ENCODE measurements at regions not wholly inside any gene's neighbourhood (a gene's known extent, or its start where the extent isn't known, plus 50 kb on each side); places are given as distances from the start of the nearest gene placed in this dataset.

- intact Hi-C loops (cut with DNase I): no loop called here
- Histone ChIP-seq H3K4me3 (no peak overlapping the region), H3K27me3 (no peaks in the 10 kb centered on the region), H3K36me3 (no peaks in the 10 kb centered on the region), H3K9me3 (no peaks in the 10 kb centered on the region), H3K4me1 (no peaks in the 10 kb centered on the region), H3K27ac (replicated peaks in 1 of 4) (no peak overlapping the region)
- 54% methylated on average over 1 of the region's 1 CpG for WGBS
- TF ChIP-seq POLR2AphosphoS5 (IDR thresholded peaks at IDR 0.05) (no peak), EP300 (IDR thresholded peaks at IDR 0.05) (no peak), POLR2A (IDR thresholded peaks at IDR 0.05; ENCODE audit: low read depth) (no peak), CTCF (IDR thresholded peaks at IDR 0.05) (no peak)
- DNase-seq (ENCODE audit: extremely low spot score): no peak
These were observed 485.5 kb downstream of the PRR32 start for GRCh38 chrX:127305013-127305412.

GRCh38 chrX:127306262-127306661 is 486.7 kb downstream of the PRR32 start:
- H3K27me3 ChIP-seq: no peaks in the 10 kb centered on the region
- DNase-seq (ENCODE audit: extremely low spot score): no peak
- no peaks in the 10 kb centered on the region for H3K9me3 ChIP-seq
- no peaks in the 10 kb centered on the region for H3K4me1 ChIP-seq
- intact Hi-C loops (cut with DNase I): no loop called here
- 82% methylated on average over 5 of the region's 7 CpGs for WGBS
- no peak overlapping the region for H3K4me3 ChIP-seq
- H3K27ac ChIP-seq (replicated peaks in 1 of 4): no peak overlapping the region
- TF ChIP-seq POLR2A (IDR thresholded peaks at IDR 0.05; ENCODE audit: low read depth) (no peak), POLR2AphosphoS5 (IDR thresholded peaks at IDR 0.05) (no peak)
- H3K36me3 ChIP-seq: no peaks in the 10 kb centered on the region

- intact Hi-C loops (cut with DNase I): no loop called here
- 55% methylated on average over 1 of the region's 1 CpG for WGBS
- H3K36me3 ChIP-seq: no peaks in the 10 kb centered on the region
- DNase-seq (ENCODE audit: extremely low spot score): no peak
- TF ChIP-seq EP300 (IDR thresholded peaks at IDR 0.05) (no peak), CTCF (IDR thresholded peaks at IDR 0.05) (no peak), POLR2A (IDR thresholded peaks at IDR 0.05; ENCODE audit: low read depth) (no peak)
- no peaks in the 10 kb centered on the region for H3K4me1 ChIP-seq
- H3K9me3 ChIP-seq: no peaks in the 10 kb centered on the region
- no peaks in the 10 kb centered on the region for H3K27me3 ChIP-seq
- no peak overlapping the region for H3K4me3 ChIP-seq
- H3K27ac ChIP-seq (replicated peaks in 1 of 4): no peak overlapping the region
These were observed 494.1 kb downstream of the PRR32 start for GRCh38 chrX:127313635-127314034.

GRCh38 chrX:127317159-127317558 is 497.6 kb downstream of the PRR32 start:
- Histone ChIP-seq H3K4me1 (no peaks in the 10 kb centered on the region), H3K36me3 (no peaks in the 10 kb centered on the region), H3K9me3 (no peaks in the 10 kb centered on the region), H3K27me3 (no peaks in the 10 kb centered on the region), H3K27ac (replicated peaks in 1 of 4) (no peak overlapping the region), H3K4me3 (no peak overlapping the region)
- DNase-seq (ENCODE audit: extremely low spot score): no peak
- TF ChIP-seq EP300 (IDR thresholded peaks at IDR 0.05) (no peak), CTCF (IDR thresholded peaks at IDR 0.05) (no peak), POLR2A (IDR thresholded peaks at IDR 0.05; ENCODE audit: low read depth) (no peak), POLR2AphosphoS5 (IDR thresholded peaks at IDR 0.05) (no peak)
- intact Hi-C loops (cut with DNase I): no loop called here
- 52% methylated on average over 2 of the region's 2 CpGs for WGBS

- H3K4me1 ChIP-seq: no peaks in the 10 kb centered on the region
- H3K36me3 ChIP-seq: no peaks in the 10 kb centered on the region
- DNase-seq (ENCODE audit: extremely low spot score): no peak
- H3K27me3 ChIP-seq: no peaks in the 10 kb centered on the region
- no peak overlapping the region for H3K4me3 ChIP-seq
- no peak for TF ChIP-seq POLR2AphosphoS5 (IDR thresholded peaks at IDR 0.05)
- no peak for TF ChIP-seq EP300 (IDR thresholded peaks at IDR 0.05)
- TF ChIP-seq CTCF (IDR thresholded peaks at IDR 0.05): no peak
- no peak for TF ChIP-seq POLR2A (IDR thresholded peaks at IDR 0.05; ENCODE audit: low read depth)
- no peak overlapping the region for H3K27ac ChIP-seq (replicated peaks in 1 of 4)
- H3K9me3 ChIP-seq: no peaks in the 10 kb centered on the region
- intact Hi-C loops (cut with DNase I): no loop called here
- 90% methylated on average over 4 of the region's 4 CpGs for WGBS
These were observed 504.6 kb downstream of the PRR32 start for GRCh38 chrX:127324128-127324527.
